ENCODE measurements at regions not wholly inside any gene's neighbourhood (a gene's known extent, or its start where the extent isn't known, plus 50 kb on each side); places are given as distances from the start of the nearest gene placed in this dataset.

- no peak for DNase-seq (ENCODE audit: low spot score in 2 of 2)
- TF ChIP-seq POLR2A (IDR thresholded peaks at IDR 0.05) (no peak), CTCF (IDR thresholded peaks at IDR 0.05) (no peak)
- H3K4me3 ChIP-seq (ENCODE audit: low read depth, poor library complexity, severe bottlenecking) = no peak overlapping the region
- intact Hi-C loops (cut with DNase I; ENCODE audit: low total_unique reads) = no loop called here
- WGBS, 2 donors = 72 to 84% methylated on average over 1 of the region's 1 CpG
These were observed 359.8 kb upstream of the ZNF608 start for GRCh38 chr5:125106271-125106670.

DNA sequence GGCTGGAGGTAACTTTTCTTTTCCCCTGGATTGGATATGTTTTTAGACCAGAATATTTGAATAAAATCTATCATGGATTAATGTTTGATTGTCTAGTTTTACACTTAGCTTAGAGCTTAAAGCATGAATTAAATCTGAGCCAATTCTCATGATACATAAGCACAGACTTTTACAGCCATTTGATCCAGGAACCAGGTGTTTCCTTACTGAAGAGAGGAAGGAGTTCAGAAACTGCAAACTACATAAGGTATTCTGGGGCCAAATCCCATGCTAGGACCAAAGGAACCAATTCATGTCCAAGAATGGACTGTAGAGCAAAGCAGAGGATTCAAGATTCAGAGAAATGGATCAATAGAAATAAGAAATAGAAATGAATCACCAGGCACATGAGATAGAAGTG is 360.4 kb upstream of the ZNF608 start:
- TF ChIP-seq CTCF (IDR thresholded peaks at IDR 0.05) (no peak), POLR2A (IDR thresholded peaks at IDR 0.05) (no peak)
- intact Hi-C loops (cut with DNase I; ENCODE audit: low total_unique reads) = no loop called here
- H3K4me3 ChIP-seq (ENCODE audit: low read depth, poor library complexity, severe bottlenecking) = no peak overlapping the region
- DNase-seq (ENCODE audit: low spot score in 2 of 2) = no peak

- intact Hi-C loops (cut with DNase I; ENCODE audit: low total_unique reads) = no loop called here
- TF ChIP-seq CTCF (IDR thresholded peaks at IDR 0.05) (no peak), POLR2A (IDR thresholded peaks at IDR 0.05) (no peak)
- no peak for DNase-seq (ENCODE audit: low spot score in 2 of 2)
- no peak overlapping the region for H3K4me3 ChIP-seq (ENCODE audit: low read depth, poor library complexity, severe bottlenecking)
These were observed 362.9 kb upstream of the ZNF608 start for GRCh38 chr5:125109293-125109692.

DNA sequence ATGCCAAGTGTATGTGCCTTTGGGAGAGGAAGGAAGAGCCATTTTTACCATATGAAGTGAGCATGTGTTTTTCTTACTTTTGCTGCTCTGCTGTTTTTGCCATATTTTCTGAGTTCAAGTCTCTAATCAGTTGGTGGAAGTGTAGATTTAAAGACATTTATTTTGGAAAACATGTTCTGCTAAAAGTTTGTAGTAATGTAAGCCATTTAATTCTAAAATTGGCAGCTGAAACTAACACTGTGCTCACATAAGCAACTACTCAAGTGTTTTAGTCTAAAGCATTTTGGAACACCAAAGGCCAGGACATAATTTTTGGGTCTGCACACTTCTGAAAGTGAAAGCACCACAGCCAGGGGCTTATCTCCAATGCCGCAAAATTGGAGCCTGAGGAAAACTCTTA is 363.4 kb upstream of the ZNF608 start:
- DNase-seq (ENCODE audit: low spot score in 2 of 2) = no peak
- 84 to 94% methylated on average over 1 of the region's 1 CpG for WGBS, 2 donors
- TF ChIP-seq POLR2A (IDR thresholded peaks at IDR 0.05) = no peak
- TF ChIP-seq CTCF (IDR thresholded peaks at IDR 0.05) = no peak
- intact Hi-C loops (cut with DNase I; ENCODE audit: low total_unique reads) = no loop called here
- H3K4me3 ChIP-seq (ENCODE audit: low read depth, poor library complexity, severe bottlenecking) = no peak overlapping the region

GRCh38 chr5:125112196-125112595 is 365.8 kb upstream of the ZNF608 start:
- H3K4me3 ChIP-seq (ENCODE audit: low read depth, poor library complexity, severe bottlenecking) = no peak overlapping the region
- intact Hi-C loops (cut with DNase I; ENCODE audit: low total_unique reads) = no loop called here
- DNase-seq (ENCODE audit: low spot score in 2 of 2) = no peak
- 83 to 89% methylated on average over 2 of the region's 2 CpGs for WGBS, 2 donors
- TF ChIP-seq POLR2A (IDR thresholded peaks at IDR 0.05) = no peak
- no peak for TF ChIP-seq CTCF (IDR thresholded peaks at IDR 0.05)

- intact Hi-C loops (cut with DNase I; ENCODE audit: low total_unique reads) = no loop called here
- H3K4me3 ChIP-seq (ENCODE audit: low read depth, poor library complexity, severe bottlenecking) = no peak overlapping the region
- no peak for DNase-seq (ENCODE audit: low spot score in 2 of 2)
- TF ChIP-seq CTCF (IDR thresholded peaks at IDR 0.05) (no peak), POLR2A (IDR thresholded peaks at IDR 0.05) (no peak)
- WGBS, 2 donors = 76 to 82% methylated on average over 2 of the region's 2 CpGs
These were observed 366.9 kb upstream of the ZNF608 start for GRCh38 chr5:125113328-125113727.

Measured in lower leg skin (tissue), 4 donors.